Thyroid gland (tissue), 4 donors: ENCODE measurements at regions not wholly inside any gene's neighbourhood (a gene's known extent, or its start where the extent isn't known, plus 50 kb on each side); places are given as distances from the start of the nearest gene placed in this dataset.

Source experiments
- CTCF ChIP-seq, 6 experiments: fragments of 200-600 bp in 3 of 6; fragments of 450-650 bp in 3 of 6; sonication (generic) in 3 of 6; IDR thresholded peaks; one replicate each; pipeline ENCODE4 v1.5.1; 2016 to 2019; ENCODE audit warnings: antibody characterized with exemption in 6 of 6, mild to moderate bottlenecking in 2 of 6, inconsistent platforms in 1 of 6, moderate library complexity in 1 of 6
- POLR2A ChIP-seq, 2 donors: fragments of 450-650 bp; IDR thresholded peaks; one replicate each; pipeline ENCODE4 v1.6.1; 2017; ENCODE audit warnings: antibody characterized with exemption in 2 of 2, mild to moderate bottlenecking in 2 of 2, moderate library complexity in 1 of 2

GRCh38 chr10:129165076-129165720 is 301.8 kb upstream of the MGMT start:
- TF ChIP-seq CTCF (IDR thresholded peaks at IDR 0.05) = no peak
- no peak for TF ChIP-seq POLR2A (IDR thresholded peaks at IDR 0.05)
